Mesendoderm (in vitro differentiated cells): ENCODE measurements at regions not wholly inside any gene's neighbourhood (a gene's known extent, or its start where the extent isn't known, plus 50 kb on each side); places are given as distances from the start of the nearest gene placed in this dataset.

Experiments
- DNase-seq: peaks from one replicate; pipeline ENCODE4 v3.0.0; 2013
- H2AK5ac ChIP-seq: 2 replicates; pipeline ENCODE4 v1.6.1; 2013; ENCODE audit warnings: low read length, inconsistent platforms
- H2BK120ac ChIP-seq: 2 replicates; pipeline ENCODE4 v1.6.1; 2013; ENCODE audit warnings: low read depth, mild to moderate bottlenecking, low read length, moderate library complexity, mixed read lengths
- H2BK15ac ChIP-seq: replicated peaks from 2 replicates; pipeline ENCODE4 v1.6.1; 2013; ENCODE audit warnings: low read depth, mild to moderate bottlenecking, moderate library complexity
- H2BK5ac ChIP-seq: 2 replicates; pipeline ENCODE4 v1.6.1; 2013; ENCODE audit warnings: low read length, inconsistent platforms
- H3K18ac ChIP-seq: 2 replicates; pipeline ENCODE4 v1.6.1; 2013; ENCODE audit warnings: mild to moderate bottlenecking, low read length, mixed read lengths
- H3K23ac ChIP-seq: one replicate; pipeline ENCODE4 v1.6.1; 2013; ENCODE audit warnings: low read length
- H3K27ac ChIP-seq: 2 replicates; pipeline ENCODE4 v1.5.1; 2013; ENCODE audit warnings: low read depth, mild to moderate bottlenecking, inconsistent platforms, low read length, moderate library complexity
- H3K27me3 ChIP-seq: 2 replicates; pipeline ENCODE4 v1.6.1; 2013; ENCODE audit warnings: low read length, control low read depth, mild to moderate bottlenecking, inconsistent platforms; ENCODE audit not compliant: insufficient read depth, poor library complexity
- H3K36me3 ChIP-seq: 2 replicates; pipeline ENCODE4 v1.6.1; 2013; ENCODE audit warnings: low read length, inconsistent platforms; ENCODE audit not compliant: control insufficient read depth, insufficient read depth
- H3K4ac ChIP-seq: one replicate; pipeline ENCODE4 v1.6.1; 2013; ENCODE audit warnings: low read depth, mild to moderate bottlenecking, low read length, moderate library complexity
- H3K4me1 ChIP-seq: 2 replicates; pipeline ENCODE4 v1.6.1; 2013; ENCODE audit warnings: low read depth, low read length, inconsistent platforms; ENCODE audit not compliant: control insufficient read depth
- H3K4me2 ChIP-seq: 2 replicates; pipeline ENCODE4 v1.6.1; 2013; ENCODE audit warnings: low read length
- H3K4me3 ChIP-seq: 2 replicates; pipeline ENCODE4 v1.5.1; 2013; ENCODE audit warnings: mild to moderate bottlenecking, low read length
- H3K56ac ChIP-seq: one replicate; pipeline ENCODE4 v1.6.1; 2013; ENCODE audit warnings: low read length
- H3K79me1 ChIP-seq: 2 replicates; pipeline ENCODE4 v1.6.1; 2013; ENCODE audit warnings: low read length, inconsistent platforms
- H3K79me2 ChIP-seq: 2 replicates; pipeline ENCODE4 v1.6.1; 2013; ENCODE audit warnings: mild to moderate bottlenecking, low read length; ENCODE audit not compliant: control insufficient read depth, insufficient read depth
- H3K9ac ChIP-seq: 2 replicates; pipeline ENCODE4 v1.6.1; 2013; ENCODE audit warnings: low read length, inconsistent platforms
- H4K5ac ChIP-seq: one replicate; pipeline ENCODE4 v1.6.1; 2013; ENCODE audit warnings: low read length
- H4K8ac ChIP-seq: one replicate; pipeline ENCODE4 v1.6.1; 2013; ENCODE audit warnings: low read depth, mild to moderate bottlenecking, control low read depth, low read length, moderate library complexity
- WGBS: extraction: QIAGEN DNeasy Blood & Tissue Kit; methylation state at CpG from one replicate; pipeline ENCODE4 v1.1.7; 2013; ENCODE audit warnings: low lambda C conversion rate, missing lambda C conversion rate; ENCODE audit not compliant: insufficient coverage; ENCODE audit errors: extremely low coverage; 5-methylcytosine and 5-hydroxymethylcytosine counted together

- H3K27me3 ChIP-seq: no peaks in the 10 kb centered on the region
- no peak overlapping the region for H3K4me3 ChIP-seq
- no peak overlapping the region for H3K18ac ChIP-seq
- H3K4me2 ChIP-seq: no peak overlapping the region
- H2BK5ac ChIP-seq: no peak overlapping the region
- no peak overlapping the region for H2BK15ac ChIP-seq
- DNase-seq: no peak
- no peaks in the 10 kb centered on the region for H3K36me3 ChIP-seq
- H3K4me1 ChIP-seq: no peaks in the 10 kb centered on the region
- no peak overlapping the region for H3K56ac ChIP-seq
- no peaks in the 10 kb centered on the region for H3K79me2 ChIP-seq
- no peak overlapping the region for H3K9ac ChIP-seq
- H3K79me1 ChIP-seq: no peaks in the 10 kb centered on the region
- no CpG with 5 or more reads among the region's 12 CpGs for WGBS
- no peak overlapping the region for H2AK5ac ChIP-seq
- H3K4ac ChIP-seq: no peak overlapping the region
- no peak overlapping the region for H4K8ac ChIP-seq
- H4K5ac ChIP-seq: no peak overlapping the region
- H3K23ac ChIP-seq: no peak overlapping the region
- no peak overlapping the region for H2BK120ac ChIP-seq
- no peak overlapping the region for H3K27ac ChIP-seq
Observed at GRCh38 chr3:194925614-194926013, 239.9 kb downstream of the FAM43A start.

DNA sequence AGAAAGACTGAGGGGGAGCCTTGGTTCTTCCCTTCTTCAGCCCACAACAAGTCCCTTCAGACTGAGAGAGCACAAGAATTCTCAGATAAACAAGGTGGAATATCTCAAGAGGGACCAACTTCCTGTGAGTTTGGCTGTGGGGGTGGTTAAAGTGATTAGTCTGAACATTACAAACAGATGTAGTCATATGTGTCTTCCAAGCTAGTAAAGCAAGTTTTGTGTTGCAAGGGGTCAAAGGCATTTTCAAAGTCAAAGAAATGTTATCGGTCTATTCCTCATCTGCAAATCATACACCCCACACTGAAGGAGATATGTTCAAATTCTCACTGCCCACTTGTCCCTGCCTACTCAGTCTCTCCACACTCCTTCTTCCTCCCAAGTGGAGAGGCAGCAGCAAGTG lies 242.5 kb downstream of the FAM43A start:
- Histone ChIP-seq H2BK120ac (no peak overlapping the region), H4K5ac (no peak overlapping the region), H2BK5ac (no peak overlapping the region), H3K23ac (no peak overlapping the region), H3K79me1 (no peaks in the 10 kb centered on the region), H3K4me2 (no peak overlapping the region), H2AK5ac (no peak overlapping the region), H3K79me2 (no peaks in the 10 kb centered on the region), H3K27me3 (no peaks in the 10 kb centered on the region), H3K36me3 (no peaks in the 10 kb centered on the region), H3K4ac (no peak overlapping the region), H3K27ac (no peak overlapping the region), H3K9ac (no peak overlapping the region), H3K56ac (no peak overlapping the region), H3K4me3 (no peak overlapping the region), H2BK15ac (no peak overlapping the region), H3K18ac (no peak overlapping the region), H4K8ac (no peak overlapping the region), H3K4me1 (no peaks in the 10 kb centered on the region)
- no CpG with 5 or more reads among the region's 1 CpG for WGBS
- DNase-seq: peak; percentile 37

DNA sequence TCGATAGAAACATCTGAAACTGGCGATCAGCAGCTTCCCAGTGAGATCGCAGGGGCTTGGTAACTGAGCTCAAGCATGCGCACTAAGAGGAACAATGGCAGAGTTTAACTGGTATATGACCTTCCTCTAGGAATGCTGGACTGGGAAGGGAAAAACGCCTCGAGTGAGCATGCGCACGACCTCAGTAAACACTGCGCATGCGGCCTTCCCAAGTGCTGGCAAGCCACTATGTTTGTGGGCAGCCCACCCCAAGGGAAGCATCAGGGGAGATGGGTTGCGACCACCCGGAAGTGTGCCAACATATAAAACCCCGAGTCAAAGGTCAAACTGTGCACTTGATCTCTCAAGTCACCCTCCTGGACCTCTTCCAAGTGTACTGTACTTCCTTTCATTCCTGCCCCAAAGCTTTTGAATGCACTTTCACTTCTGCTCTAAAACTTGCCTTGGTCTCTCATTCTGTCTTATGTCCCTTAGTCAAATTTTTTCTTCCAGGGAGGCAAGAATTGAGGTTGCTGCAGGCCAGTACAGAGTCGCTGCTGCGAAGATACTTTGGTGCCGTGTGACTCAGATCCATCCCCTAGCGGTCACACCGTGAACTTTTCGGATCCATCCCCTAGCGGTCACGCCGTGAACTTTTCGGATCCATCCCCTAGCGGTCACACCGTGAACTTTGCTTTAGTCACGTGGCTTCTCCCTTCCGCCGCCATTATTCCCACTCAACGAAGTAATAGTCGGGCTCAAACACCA lies 243.3 kb downstream of the FAM43A start:
- no peak overlapping the region for H3K4ac ChIP-seq
- no peak overlapping the region for H2BK120ac ChIP-seq
- DNase-seq: peak; percentile 88
- no peaks in the 10 kb centered on the region for H3K79me2 ChIP-seq
- no peak overlapping the region for H3K56ac ChIP-seq
- H2BK15ac ChIP-seq: no peak overlapping the region
- no peak overlapping the region for H4K5ac ChIP-seq
- H3K27me3 ChIP-seq: no peaks in the 10 kb centered on the region
- no peak overlapping the region for H3K4me3 ChIP-seq
- no peak overlapping the region for H2AK5ac ChIP-seq
- no peak overlapping the region for H2BK5ac ChIP-seq
- H3K27ac ChIP-seq: no peak overlapping the region
- no peaks in the 10 kb centered on the region for H3K36me3 ChIP-seq
- H3K23ac ChIP-seq: no peak overlapping the region
- no peaks in the 10 kb centered on the region for H3K79me1 ChIP-seq
- WGBS: no CpG with 5 or more reads among the region's 30 CpGs
- no peak overlapping the region for H3K4me2 ChIP-seq
- H4K8ac ChIP-seq: no peak overlapping the region
- no peak overlapping the region for H3K18ac ChIP-seq
- no peak overlapping the region for H3K9ac ChIP-seq
- no peaks in the 10 kb centered on the region for H3K4me1 ChIP-seq

DNA sequence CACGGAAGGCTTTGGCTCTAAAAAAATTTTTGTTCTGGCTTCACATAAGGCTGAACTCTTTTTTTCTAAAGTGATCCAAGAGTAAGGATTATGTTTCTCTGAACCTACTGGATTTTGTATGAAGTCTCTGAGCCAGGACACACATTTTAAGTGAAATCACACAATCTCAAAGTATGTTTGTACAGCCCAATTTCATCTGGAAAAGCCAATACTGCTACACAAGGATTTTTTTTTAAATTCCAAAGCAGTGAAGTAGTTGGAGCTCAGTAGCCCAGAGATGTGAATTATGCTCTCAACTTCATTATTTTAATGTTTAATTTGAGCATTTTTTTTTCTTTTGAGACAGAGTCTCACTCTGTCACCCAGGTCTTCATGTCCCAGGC lies 243.9 kb downstream of the FAM43A start:
- H4K8ac ChIP-seq: no peak overlapping the region
- H3K4ac ChIP-seq: no peak overlapping the region
- H3K27ac ChIP-seq: no peak overlapping the region
- H3K36me3 ChIP-seq: no peaks in the 10 kb centered on the region
- no peaks in the 10 kb centered on the region for H3K79me2 ChIP-seq
- no peak overlapping the region for H2BK120ac ChIP-seq
- no peak overlapping the region for H3K9ac ChIP-seq
- no peak overlapping the region for H3K56ac ChIP-seq
- no peak overlapping the region for H3K4me3 ChIP-seq
- H3K4me2 ChIP-seq: no peak overlapping the region
- no peaks in the 10 kb centered on the region for H3K27me3 ChIP-seq
- H2AK5ac ChIP-seq: no peak overlapping the region
- H3K23ac ChIP-seq: no peak overlapping the region
- DNase-seq: no peak
- WGBS: no CpG with 5 or more reads among the region's 1 CpG
- no peaks in the 10 kb centered on the region for H3K79me1 ChIP-seq
- no peak overlapping the region for H2BK5ac ChIP-seq
- H2BK15ac ChIP-seq: no peak overlapping the region
- no peak overlapping the region for H4K5ac ChIP-seq
- H3K4me1 ChIP-seq: no peaks in the 10 kb centered on the region
- no peak overlapping the region for H3K18ac ChIP-seq

- Histone ChIP-seq H3K4me1 (no peaks in the 10 kb centered on the region), H2BK15ac (no peak overlapping the region), H3K4me3 (no peak overlapping the region), H3K79me1 (no peaks in the 10 kb centered on the region), H3K79me2 (no peaks in the 10 kb centered on the region), H3K9ac (no peak overlapping the region), H3K36me3 (no peaks in the 10 kb centered on the region), H4K5ac (no peak overlapping the region), H3K4ac (no peak overlapping the region), H3K4me2 (no peak overlapping the region), H3K27ac (no peak overlapping the region), H3K56ac (no peak overlapping the region), H4K8ac (no peak overlapping the region), H2BK5ac (no peak overlapping the region), H2AK5ac (no peak overlapping the region), H3K23ac (no peak overlapping the region), H2BK120ac (no peak overlapping the region), H3K27me3 (no peaks in the 10 kb centered on the region), H3K18ac (no peak overlapping the region)
- peak; percentile 77 for DNase-seq
- WGBS: no CpG with 5 or more reads among the region's 9 CpGs
Observed at GRCh38 chr3:194930377-194931204, 244.9 kb downstream of the FAM43A start.
